B cell (primary cell): ENCODE measurements at regions not wholly inside any gene's neighbourhood (a gene's known extent, or its start where the extent isn't known, plus 50 kb on each side); places are given as distances from the start of the nearest gene placed in this dataset.

ENCODE experiments used
- CTCF ChIP-seq: fragments of 200-600 bp; IDR thresholded peaks from one replicate; pipeline ENCODE4 v1.8.0; 2022; ENCODE audit warnings: antibody characterized with exemption, mild to moderate bottlenecking
- EZH2 ChIP-seq: IDR thresholded peaks from 2 replicates; pipeline ENCODE4 v1.6.1; 2012; ENCODE audit warnings: borderline replicate concordance, low read depth, mild to moderate bottlenecking, moderate library complexity, low read length; ENCODE audit not compliant: insufficient read depth, poor library complexity, severe bottlenecking

GRCh38 chrX:107559506-107559905, 68.8 kb upstream of the PRPS1 start:
- TF ChIP-seq CTCF, result no peak
- TF ChIP-seq EZH2, result no peak
